Brain microvascular endothelial cell (primary cell): ENCODE measurements at regions not wholly inside any gene's neighbourhood (a gene's known extent, or its start where the extent isn't known, plus 50 kb on each side); places are given as distances from the start of the nearest gene placed in this dataset.

Experiments used
- DNase-seq: peaks from one replicate; pipeline ENCODE4 v3.0.0-alpha.2; 2020
- H3K27ac ChIP-seq: fragments of 250-450 bp; sonication (Bioruptor Pico); 2 replicates; pipeline ENCODE4 v1.5.1; 2020; ENCODE audit warnings: mild to moderate bottlenecking, moderate library complexity
- H3K27me3 ChIP-seq: fragments of 250-450 bp; sonication (Bioruptor Pico); replicated peaks from 2 replicates; pipeline ENCODE4 v1.5.1; 2020; ENCODE audit warnings: mild to moderate bottlenecking
- H3K36me3 ChIP-seq: fragments of 250-450 bp; sonication (Bioruptor Pico); replicated peaks from 2 replicates; pipeline ENCODE4 v1.5.1; 2020; ENCODE audit warnings: mild to moderate bottlenecking
- H3K4me3 ChIP-seq: 2 replicates; pipeline ENCODE4 v1.5.1; 2011; ENCODE audit warnings: low read depth, mild to moderate bottlenecking, control low read depth, low read length, moderate library complexity
- in situ Hi-C: cut with HindIII; loops from 2 replicates; pipeline ENCODE4 v1.10.0; 2017; ENCODE audit warnings: low sequenced_read_pairs, low pct_ligation_motif_present
- TF ChIP-seq, protein P1 (sequence below): IDR thresholded peaks from 2 replicates; pipeline ENCODE4 v1.5.1; 2011; ENCODE audit warnings: low read depth, mild to moderate bottlenecking, moderate library complexity, low read length, control low read depth, inconsistent platforms; ENCODE audit errors: missing control alignments

- Histone ChIP-seq H3K27me3 (no peaks in the 10 kb centered on the region), H3K4me3 (no peak overlapping the region), H3K27ac (no peak overlapping the region), H3K36me3 (no peaks in the 10 kb centered on the region)
- DNase-seq = no peak
- in situ Hi-C loops = no loop called here
- TF ChIP-seq, protein P1, sequence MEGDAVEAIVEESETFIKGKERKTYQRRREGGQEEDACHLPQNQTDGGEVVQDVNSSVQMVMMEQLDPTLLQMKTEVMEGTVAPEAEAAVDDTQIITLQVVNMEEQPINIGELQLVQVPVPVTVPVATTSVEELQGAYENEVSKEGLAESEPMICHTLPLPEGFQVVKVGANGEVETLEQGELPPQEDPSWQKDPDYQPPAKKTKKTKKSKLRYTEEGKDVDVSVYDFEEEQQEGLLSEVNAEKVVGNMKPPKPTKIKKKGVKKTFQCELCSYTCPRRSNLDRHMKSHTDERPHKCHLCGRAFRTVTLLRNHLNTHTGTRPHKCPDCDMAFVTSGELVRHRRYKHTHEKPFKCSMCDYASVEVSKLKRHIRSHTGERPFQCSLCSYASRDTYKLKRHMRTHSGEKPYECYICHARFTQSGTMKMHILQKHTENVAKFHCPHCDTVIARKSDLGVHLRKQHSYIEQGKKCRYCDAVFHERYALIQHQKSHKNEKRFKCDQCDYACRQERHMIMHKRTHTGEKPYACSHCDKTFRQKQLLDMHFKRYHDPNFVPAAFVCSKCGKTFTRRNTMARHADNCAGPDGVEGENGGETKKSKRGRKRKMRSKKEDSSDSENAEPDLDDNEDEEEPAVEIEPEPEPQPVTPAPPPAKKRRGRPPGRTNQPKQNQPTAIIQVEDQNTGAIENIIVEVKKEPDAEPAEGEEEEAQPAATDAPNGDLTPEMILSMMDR = no peak
These were observed 274.2 kb upstream of the CCNH start for GRCh38 chr5:87686975-87687374.

DNA sequence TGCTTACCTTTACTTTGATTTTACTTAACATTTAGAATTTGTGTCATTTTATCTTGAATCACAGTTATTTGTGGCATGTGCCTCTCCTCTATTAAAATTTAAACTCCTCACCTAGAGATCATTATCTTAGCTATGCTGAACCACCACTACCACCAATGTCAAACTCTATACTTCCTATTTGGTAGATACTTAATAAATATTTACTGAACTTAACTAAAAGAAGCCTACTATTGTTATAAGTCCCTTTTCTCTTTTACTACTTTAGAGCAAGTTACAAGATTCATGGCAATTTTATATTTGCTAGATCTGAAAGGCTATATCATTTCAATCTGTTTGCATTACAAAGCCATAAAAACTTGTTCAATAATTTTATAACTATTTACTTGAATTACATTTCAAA, 273.3 kb upstream of the CCNH start:
- in situ Hi-C loops = no loop called here
- Histone ChIP-seq H3K27ac (no peak overlapping the region), H3K36me3 (no peaks in the 10 kb centered on the region), H3K27me3 (no peaks in the 10 kb centered on the region), H3K4me3 (no peak overlapping the region)
- no peak for DNase-seq
- TF ChIP-seq, protein P1 = no peak

DNA sequence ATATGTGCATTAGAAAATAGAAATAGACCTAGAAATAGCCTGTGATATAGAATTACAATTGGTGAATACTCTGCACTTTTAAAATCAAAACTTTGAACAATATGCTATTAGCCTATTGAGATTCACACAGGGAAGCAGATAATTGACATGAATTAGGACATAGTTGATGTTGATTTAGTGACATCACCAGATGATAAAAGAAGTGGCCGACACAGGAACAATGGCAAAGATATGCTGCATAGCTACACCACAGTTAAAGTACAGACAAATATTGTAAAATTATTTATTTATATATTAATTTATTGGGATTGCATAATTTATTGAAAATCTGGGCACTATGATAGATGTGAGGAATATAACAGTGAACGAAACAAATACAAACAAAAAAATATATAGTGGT, 261.5 kb upstream of the CCNH start:
- no peaks in the 10 kb centered on the region for H3K27me3 ChIP-seq
- H3K36me3 ChIP-seq = no peaks in the 10 kb centered on the region
- no peak for DNase-seq
- no peak overlapping the region for H3K4me3 ChIP-seq
- no peak overlapping the region for H3K27ac ChIP-seq
- in situ Hi-C loops = no loop called here
- TF ChIP-seq, protein P1 = no peak

DNA sequence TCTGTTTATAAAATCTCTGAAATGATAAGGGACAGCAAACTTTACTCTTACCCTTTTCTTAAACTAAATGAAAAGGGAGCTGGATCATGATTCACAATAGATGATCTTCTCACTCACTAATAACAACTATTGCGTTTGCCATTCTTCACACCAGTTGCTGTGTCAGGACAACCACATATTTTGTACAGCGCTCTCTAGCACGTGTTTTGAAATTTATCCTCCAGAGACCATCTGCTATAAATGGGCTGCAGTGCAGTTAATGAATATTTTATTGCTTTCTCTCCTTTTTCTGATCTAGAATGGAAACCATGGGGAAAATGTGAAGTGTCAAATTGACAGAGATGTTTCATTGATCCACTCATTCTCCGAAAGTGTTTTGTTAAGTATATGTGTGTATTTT, 258.4 kb upstream of the CCNH start:
- DNase-seq = no peak
- in situ Hi-C loops = no loop called here
- Histone ChIP-seq H3K36me3 (no peaks in the 10 kb centered on the region), H3K4me3 (no peak overlapping the region), H3K27me3 (no peaks in the 10 kb centered on the region), H3K27ac (no peak overlapping the region)
- TF ChIP-seq, protein P1 = no peak

GRCh38 chr5:87665166-87665565, 252.4 kb upstream of the CCNH start:
- in situ Hi-C loops = no loop called here
- TF ChIP-seq, protein P1 = no peak
- no peaks in the 10 kb centered on the region for H3K27me3 ChIP-seq

GRCh38 chr5:87661784-87662566, 249.2 kb upstream of the CCNH start:
- no peaks in the 10 kb centered on the region for H3K27me3 ChIP-seq
- H3K36me3 ChIP-seq = no peaks in the 10 kb centered on the region
- no peak overlapping the region for H3K27ac ChIP-seq
- no peak for DNase-seq
- in situ Hi-C loops = no loop called here
- no peak overlapping the region for H3K4me3 ChIP-seq
- TF ChIP-seq, protein P1 = no peak

More at GRCh38 chr5:87665166-87665565, 252.4 kb upstream of the CCNH start:
- Histone ChIP-seq H3K27ac (no peak overlapping the region), H3K36me3 (no peaks in the 10 kb centered on the region), H3K4me3 (no peak overlapping the region)
- DNase-seq = no peak
